Right hindlimb (tissue), 1 donor: ENCODE measurements at regions not wholly inside any gene's neighbourhood (a gene's known extent, or its start where the extent isn't known, plus 50 kb on each side); places are given as distances from the start of the nearest gene placed in this dataset.

Experiments
- DNase-seq: peaks from one replicate; pipeline ENCODE4 v3.0.0-alpha.2; 2018

DNA sequence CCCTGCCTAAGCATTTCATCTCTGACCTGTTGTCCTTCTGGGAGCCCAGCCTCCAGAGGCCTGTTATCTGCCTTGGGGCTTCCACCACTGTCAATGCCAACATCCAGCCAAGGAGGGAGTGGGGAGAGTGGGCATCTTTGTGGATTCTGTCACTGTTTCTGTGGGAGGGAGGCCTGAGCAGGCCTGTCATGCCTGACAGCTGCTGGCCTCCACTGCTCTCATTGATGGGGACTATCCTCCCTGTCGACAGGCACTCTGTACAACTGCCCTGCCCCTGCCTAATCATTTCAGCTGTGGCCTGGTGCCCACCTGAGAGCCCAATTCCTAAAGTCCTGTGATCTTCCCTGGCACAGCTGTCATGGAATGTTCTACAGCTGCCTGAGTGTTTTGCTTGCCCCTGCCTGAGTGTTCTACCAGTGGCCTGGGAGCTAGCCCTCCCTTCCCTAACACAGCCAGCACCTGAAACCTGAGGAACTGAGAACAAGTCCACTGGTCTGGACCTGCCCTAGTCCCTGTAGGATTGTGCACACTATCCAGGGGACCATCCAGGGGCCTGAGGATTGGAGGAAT lies 145.3 kb downstream of the FAM83B start:
- DNase-seq: no peak

- DNase-seq: no peak
These were observed 146.2 kb downstream of the FAM83B start for GRCh38 chr6:54992789-54993188.

DNA sequence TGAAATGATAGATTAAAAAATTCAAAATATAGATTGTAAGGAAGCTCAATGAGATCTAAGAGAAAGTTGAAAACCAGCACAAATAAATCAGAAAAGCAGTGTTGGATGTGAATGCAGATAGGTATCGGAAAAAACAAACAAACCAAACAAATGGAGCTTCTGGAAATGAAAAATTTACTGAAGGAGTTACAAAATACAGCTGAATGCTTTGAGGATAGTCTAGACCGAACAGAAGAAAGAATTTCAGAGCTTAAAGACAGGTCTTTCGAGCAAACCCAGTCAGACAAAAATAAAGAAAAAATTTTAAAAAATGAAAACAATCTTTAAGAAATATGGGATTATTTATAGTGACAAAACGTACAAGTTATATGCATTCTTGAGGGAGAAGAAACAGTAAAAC lies 146.7 kb downstream of the FAM83B start:
- DNase-seq: no peak

DNA sequence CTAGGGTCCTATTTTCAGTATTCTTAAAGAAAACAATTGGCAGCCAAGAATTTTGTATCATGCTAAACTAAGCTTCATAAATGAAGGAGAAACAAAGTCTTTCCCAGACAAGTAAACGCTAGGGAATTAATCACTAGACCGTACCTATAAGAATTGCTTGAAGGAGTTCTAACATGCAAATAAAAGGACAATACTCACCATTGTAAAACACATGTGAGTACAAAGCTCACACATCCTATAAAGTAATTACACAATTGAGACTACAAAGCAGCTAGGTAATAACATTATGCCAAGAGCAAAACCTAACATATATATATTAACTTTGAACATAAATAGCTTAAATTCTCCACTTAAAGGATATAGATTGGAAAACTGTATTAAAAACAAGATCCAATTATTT lies 147.4 kb downstream of the FAM83B start:
- DNase-seq: no peak

GRCh38 chr6:54998576-54998975 lies 152.0 kb downstream of the FAM83B start:
- no peak for DNase-seq

- no peak for DNase-seq
These were observed 157.3 kb downstream of the FAM83B start for GRCh38 chr6:55003719-55004430.

DNA sequence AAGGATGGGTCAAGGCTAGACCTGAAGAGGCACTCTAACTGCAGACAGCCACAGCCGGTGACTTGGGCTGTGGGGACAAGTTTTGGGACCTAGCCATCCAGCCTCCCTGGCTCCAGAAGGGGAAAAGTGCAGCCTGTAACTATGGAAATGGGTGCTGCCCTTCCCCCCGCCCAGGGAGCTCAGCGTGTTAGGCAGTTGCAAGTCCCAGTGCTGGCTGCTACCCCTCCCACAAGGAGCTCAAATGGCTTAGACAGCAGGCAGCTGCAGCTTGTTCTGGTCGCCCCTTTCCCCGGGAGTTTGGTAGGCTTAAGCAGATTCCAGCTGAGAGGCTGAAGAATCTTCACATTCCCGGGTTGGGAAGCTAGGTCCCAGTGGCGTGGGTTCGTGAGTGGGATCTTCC lies 162.6 kb downstream of the FAM83B start:
- DNase-seq: no peak

DNA sequence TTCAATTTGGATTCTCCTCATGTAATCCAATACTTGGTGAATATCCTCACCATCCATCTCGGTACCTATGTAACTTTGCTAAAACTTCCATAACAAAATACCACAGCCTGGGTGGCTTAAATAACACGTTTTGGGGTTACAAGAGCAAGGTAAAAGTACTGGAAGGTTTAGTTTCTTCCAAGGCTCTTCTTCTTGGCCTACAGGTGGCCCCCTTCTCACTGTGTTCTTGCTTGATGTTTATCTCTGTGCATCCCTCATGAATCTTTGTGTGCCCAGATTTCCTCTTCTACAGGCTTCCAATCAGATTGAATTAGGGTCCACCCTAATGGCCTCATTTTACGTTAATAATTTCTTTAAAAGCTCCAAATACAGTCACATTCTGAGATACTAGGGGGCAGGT lies 163.3 kb upstream of the HCRTR2 start:
- no peak for DNase-seq

DNA sequence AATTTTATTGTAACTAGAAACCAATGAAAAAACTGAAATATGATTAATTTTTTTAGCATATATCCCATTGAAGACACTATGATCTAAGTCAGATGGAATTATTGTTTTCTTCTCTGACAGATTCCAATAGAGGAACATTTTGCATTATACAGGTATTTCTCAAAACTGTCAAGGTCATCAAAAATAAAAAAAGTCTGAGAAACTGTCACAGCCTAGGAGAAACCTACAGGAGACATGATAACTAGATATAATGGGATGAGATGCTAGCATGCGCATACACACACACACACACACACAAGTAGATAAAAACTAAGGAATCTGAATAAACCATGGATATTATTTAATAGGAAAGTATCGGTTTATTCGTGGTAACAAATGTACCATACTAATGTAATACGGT lies 161.9 kb upstream of the HCRTR2 start:
- DNase-seq: no peak

DNA sequence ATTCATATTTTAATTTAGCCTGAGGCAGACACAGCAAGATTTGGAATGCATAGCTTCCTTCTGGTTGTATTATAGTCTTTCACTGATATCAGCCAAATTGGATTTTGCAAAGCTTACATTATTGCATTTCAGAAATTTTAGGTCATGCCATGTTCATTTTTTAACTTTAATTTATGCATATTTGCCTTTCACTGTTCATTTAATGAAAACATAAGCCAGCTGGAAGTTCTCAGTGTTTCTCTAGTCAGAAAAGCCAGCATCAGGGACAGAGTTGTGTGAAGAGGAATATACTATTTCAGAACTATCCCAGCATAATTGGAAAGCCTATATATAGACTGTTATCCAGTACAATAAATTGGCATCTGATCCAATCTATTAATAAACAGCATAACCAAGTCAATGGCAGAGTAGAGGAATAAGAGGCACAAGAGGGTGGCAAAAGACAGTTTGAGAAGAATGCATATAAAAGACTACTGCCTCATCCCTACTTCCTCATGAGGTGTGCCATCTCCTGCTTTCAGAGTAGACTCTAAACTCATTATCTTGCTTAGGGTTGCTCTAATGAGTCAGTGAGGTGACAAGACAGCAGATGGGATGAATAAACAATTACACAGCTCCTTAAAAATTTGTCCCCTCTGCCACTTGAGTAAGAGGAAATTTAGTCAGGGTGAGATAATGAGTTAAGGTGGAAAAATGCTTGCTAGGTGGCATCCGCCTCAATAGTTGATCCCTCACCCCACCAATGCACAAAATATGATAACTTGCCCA lies 159.8 kb upstream of the HCRTR2 start:
- no peak for DNase-seq

DNA sequence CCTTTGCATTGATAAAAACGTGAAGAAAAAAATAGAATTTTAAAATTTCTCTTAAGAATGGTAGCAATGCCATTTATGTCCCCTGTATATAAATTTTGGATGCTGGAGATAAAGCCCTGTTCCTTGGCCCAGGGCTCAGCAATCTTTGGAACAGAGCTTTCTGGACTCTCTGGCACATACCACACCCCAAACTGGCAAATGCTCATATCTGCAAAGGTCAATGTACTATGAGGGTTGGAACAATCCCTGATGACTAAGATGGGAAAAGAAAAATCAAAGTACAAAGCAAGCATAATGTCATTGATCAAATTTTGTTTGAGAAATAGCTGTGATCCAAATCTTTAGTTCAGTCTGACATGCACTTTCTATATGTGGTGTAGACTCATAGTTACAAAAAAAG lies 158.1 kb upstream of the HCRTR2 start:
- no peak for DNase-seq

DNA sequence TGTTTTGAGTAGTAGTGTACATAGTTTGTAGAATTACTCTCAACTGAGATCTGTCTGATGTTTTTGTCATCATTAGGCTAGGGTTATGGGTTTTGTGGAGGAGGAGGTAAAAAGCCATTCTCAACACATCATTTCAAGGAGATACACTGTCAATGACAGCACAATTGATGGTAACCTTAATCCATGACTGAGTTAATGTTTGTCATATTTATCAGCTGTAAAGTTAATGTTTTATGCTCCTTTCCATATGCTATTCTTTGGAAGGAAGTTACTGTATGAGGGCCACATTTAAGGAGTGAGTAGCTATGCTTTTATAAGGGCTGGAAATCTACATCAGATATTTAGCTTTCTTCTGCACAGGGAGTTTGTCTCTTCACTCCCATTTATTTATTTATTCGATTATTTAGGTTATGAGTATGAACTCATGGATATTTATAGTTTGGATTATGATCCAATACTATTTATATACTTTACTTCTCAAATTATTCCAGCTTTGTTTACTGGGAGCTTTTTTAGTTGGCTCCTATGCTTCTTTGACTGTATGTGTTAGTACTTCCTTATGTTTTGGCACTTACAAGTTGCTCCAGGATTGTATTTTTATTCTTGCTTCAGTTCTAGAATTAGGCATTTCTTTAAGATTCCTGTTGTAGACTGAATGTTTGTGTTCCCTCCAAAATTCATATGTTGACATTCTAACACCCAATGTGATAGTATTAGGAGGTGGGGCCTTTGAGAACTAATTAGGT lies 156.6 kb upstream of the HCRTR2 start:
- no peak for DNase-seq

- DNase-seq: no peak
These were observed 154.7 kb upstream of the HCRTR2 start for GRCh38 chr6:55019591-55019990.

GRCh38 chr6:55023230-55023629 lies 151.1 kb upstream of the HCRTR2 start:
- no peak for DNase-seq

DNA sequence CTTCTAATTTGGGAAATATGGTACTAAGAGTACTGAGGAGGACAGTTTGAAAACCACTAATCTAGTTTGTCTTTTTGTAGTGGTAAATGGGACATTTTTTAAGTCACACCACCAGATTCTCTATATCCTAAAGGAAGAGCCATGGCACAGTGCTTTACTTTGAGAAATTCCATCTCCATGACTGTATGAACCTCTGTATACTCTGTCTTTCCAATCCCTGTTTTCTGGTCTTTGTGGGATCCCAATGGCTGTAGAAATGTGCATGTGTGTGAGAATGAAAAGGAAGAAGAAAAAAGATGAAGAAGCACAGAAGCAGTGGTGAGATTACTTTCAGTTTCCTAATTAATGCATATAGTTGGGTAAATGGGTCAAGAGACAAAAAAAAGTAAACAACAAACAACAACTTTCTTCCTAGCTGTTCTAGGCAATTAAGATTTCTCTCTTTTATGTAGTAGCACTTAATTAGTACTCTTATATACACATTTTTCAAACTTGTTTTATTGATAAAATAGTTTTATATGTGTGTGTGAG lies 141.2 kb upstream of the HCRTR2 start:
- no peak for DNase-seq

DNA sequence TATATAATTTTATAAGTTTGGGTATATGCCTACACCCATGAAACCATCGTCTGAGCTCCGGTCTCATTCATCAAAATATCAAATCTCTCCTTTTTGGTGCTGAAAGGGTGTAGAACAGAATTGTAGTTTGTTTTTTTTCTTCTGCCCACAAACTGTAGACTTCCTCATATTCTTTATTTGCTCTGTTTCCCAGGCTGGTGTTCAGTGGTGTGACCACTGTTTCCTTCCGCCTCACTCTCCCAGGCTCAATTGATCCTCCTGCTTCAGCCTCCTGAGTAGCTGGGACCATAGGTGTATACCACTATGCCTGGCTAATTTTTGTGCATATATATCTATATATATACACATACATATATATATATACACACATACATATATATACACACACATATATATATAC lies 139.6 kb upstream of the HCRTR2 start:
- DNase-seq: no peak

DNA sequence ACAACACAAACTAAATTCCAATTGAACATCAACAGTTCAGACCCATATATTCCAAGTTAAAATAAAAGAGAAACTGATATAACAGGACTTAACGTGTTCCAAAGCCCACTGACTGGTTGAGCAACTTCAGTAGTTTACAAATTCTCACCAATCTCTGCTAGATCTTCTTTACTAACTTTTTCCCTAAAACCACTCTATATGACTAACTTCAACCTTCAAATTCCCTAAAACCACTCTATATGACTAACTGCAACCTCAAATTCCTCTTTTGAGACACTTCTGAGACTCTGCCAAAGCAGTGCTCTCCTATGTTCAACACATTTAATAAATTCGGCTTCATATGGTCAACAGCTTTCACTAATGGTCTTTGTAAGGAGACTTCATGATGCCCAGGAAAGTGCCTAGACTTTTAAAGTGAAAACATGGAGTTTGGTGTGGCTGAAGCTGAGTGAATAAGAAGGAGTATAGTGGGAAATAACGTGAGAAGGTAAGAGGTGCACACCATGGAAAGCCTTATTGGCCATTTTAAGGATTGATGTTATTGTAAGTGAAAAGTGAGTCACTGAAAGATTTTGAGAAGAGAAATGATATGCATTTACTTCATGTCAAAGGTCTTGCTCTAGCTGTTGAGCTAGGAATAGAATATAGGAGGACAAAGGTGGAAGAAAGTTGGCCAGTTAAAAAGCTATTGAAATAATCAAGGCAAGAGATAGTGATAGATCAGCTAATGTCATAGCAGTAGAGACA lies 134.0 kb upstream of the HCRTR2 start:
- no peak for DNase-seq

GRCh38 chr6:55046869-55047422 lies 127.4 kb upstream of the HCRTR2 start:
- no peak for DNase-seq

DNA sequence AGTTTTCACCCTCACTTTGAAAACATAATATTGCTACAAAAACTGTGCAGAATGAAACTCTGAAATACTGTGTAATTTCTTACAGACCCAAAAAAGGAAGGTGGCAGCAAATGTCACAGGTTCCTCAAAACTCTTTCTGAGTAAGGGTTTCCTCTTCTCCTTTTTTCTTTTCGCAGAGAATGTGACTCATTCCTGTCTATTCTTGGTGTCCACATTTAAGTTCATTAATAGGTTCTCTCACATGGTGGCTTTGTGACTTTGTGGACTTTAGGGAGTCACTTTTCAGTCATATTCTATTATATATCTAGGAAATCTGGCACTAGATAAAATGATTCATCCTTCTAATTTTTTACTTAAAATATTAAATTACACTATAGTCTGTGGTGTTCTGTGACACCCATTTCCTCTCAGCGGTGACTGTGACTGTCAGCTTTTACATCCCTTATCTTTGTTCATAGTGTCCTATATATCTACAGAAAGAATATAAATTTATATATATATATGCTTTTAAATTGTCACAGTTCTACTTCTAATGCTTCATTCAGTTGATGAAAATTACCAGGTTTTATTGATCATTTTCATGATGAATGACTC lies 126.8 kb upstream of the HCRTR2 start:
- no peak for DNase-seq

DNA sequence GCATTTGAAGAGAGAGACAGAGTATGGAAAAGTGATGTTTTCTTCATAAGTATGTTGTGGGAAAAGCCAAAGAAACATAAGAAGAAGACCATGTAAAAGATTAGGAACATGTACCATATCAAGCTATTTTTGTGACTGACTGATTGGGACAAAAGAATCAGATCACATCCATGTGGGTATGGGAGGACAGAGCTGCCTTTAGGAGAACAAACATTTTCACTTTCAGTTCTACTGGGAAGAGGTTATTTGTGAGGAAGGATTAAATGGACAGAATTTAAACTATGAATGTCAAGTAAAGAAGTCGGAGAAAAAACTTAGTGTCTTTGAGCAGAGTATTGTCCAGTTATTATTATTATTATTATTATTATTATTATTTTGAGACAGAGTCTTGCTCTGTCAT lies 124.4 kb upstream of the HCRTR2 start:
- no peak for DNase-seq

DNA sequence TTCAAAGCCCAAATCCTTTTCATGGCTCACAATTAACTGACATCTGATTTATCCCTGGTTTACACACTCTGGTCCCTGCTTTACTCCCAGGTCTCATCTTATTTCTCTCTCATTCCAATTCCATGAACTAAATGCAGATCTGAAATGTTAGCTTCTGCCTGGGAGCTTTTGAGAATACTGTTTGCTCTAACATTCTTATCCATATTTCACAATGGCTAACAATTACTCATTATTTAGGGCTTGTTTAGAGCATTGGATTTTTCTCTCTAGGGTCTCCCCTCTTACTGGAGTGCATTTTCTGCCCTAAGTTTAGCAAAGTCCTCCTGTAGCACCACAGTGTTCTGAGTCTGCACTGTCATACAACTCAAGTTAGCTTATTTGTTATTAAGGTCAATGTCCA lies 121.5 kb upstream of the HCRTR2 start:
- DNase-seq: no peak

GRCh38 chr6:55058682-55059081 lies 115.6 kb upstream of the HCRTR2 start:
- no peak for DNase-seq
